Stimulated activated CD8-positive, alpha-beta memory T cell treated with anti-CD3 and anti-CD28 coated beads, Interleukin-2, amount 100 ng/mL, for 48 hours (primary cell): ENCODE measurements at regions not wholly inside any gene's neighbourhood (a gene's known extent, or its start where the extent isn't known, plus 50 kb on each side); places are given as distances from the start of the nearest gene placed in this dataset.

Experiments used
- DNase-seq, 2 donors: peaks; one replicate each; pipeline ENCODE4 v3.0.0-alpha.2; 2020; ENCODE audit warnings: low read depth in 2 of 2

- no peak for DNase-seq
Measured at GRCh38 chr1:17973694-17974093, 133.9 kb upstream of the IGSF21 start.

- no peak for DNase-seq
Measured at GRCh38 chr1:17976854-17977253, 130.7 kb upstream of the IGSF21 start.

GRCh38 chr1:17978016-17978415, 129.6 kb upstream of the IGSF21 start:
- no peak for DNase-seq

GRCh38 chr1:17979815-17980214, 127.8 kb upstream of the IGSF21 start:
- DNase-seq = no peak

GRCh38 chr1:17982197-17982596, 125.4 kb upstream of the IGSF21 start:
- no peak for DNase-seq

- DNase-seq = peak in 1 of 2 donors; percentile 17
Measured at GRCh38 chr1:17984583-17984982, 123.0 kb upstream of the IGSF21 start.

- DNase-seq = no peak
Measured at GRCh38 chr1:17986156-17986555, 121.4 kb upstream of the IGSF21 start.

GRCh38 chr1:17990401-17990800, 117.2 kb upstream of the IGSF21 start:
- no peak for DNase-seq

- DNase-seq = no peak
Measured at GRCh38 chr1:17991996-17992395, 115.6 kb upstream of the IGSF21 start.

GRCh38 chr1:17992800-17993199, 114.8 kb upstream of the IGSF21 start:
- no peak for DNase-seq

- DNase-seq = no peak
Measured at GRCh38 chr1:17994046-17994445, 113.6 kb upstream of the IGSF21 start.

- DNase-seq = no peak
Measured at GRCh38 chr1:17995480-17995879, 112.1 kb upstream of the IGSF21 start.

- no peak for DNase-seq
Measured at GRCh38 chr1:17998889-17999288, 108.7 kb upstream of the IGSF21 start.

GRCh38 chr1:17999884-18000283, 107.7 kb upstream of the IGSF21 start:
- no peak for DNase-seq

GRCh38 chr1:18001725-18002124, 105.9 kb upstream of the IGSF21 start:
- no peak for DNase-seq

- DNase-seq = no peak
Measured at GRCh38 chr1:18004278-18004677, 103.3 kb upstream of the IGSF21 start.

- DNase-seq = no peak
Measured at GRCh38 chr1:18005238-18005637, 102.4 kb upstream of the IGSF21 start.

- DNase-seq = no peak
Measured at GRCh38 chr1:18007391-18008041, 100.1 kb upstream of the IGSF21 start.

- DNase-seq = no peak
Measured at GRCh38 chr1:18008081-18008480, 99.5 kb upstream of the IGSF21 start.

GRCh38 chr1:18009055-18009454, 98.5 kb upstream of the IGSF21 start:
- no peak for DNase-seq

- DNase-seq = no peak
Measured at GRCh38 chr1:18009478-18009961, 98.1 kb upstream of the IGSF21 start.

- no peak for DNase-seq
Measured at GRCh38 chr1:18010408-18010807, 97.2 kb upstream of the IGSF21 start.

- no peak for DNase-seq
Measured at GRCh38 chr1:18010945-18011344, 96.7 kb upstream of the IGSF21 start.

GRCh38 chr1:18011703-18012102, 95.9 kb upstream of the IGSF21 start:
- no peak for DNase-seq
